ENCODE measurements at regions not wholly inside any gene's neighbourhood (a gene's known extent, or its start where the extent isn't known, plus 50 kb on each side); places are given as distances from the start of the nearest gene placed in this dataset.

DNA sequence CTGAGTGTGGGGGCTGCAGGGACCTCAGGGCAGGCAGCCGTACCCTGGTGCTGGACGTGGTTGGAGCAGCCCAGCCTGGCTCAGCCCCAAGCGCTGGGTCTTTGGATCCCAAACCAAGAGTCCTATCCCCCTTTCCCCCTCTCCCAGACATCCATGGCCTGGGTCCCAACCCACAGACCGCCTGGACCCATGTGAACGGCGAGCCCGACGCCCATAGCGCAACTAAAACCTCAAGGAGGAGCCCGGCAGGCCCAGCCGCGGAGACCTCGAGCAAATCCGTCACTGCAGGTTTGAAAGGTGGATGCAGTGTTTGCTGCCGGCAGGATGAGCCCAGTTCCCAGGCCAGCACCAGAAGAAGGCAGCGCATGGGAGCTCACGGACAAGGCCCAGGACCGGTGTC is 337.0 kb downstream of the BRD1 start (continued):
- TF ChIP-seq, protein P1, sequence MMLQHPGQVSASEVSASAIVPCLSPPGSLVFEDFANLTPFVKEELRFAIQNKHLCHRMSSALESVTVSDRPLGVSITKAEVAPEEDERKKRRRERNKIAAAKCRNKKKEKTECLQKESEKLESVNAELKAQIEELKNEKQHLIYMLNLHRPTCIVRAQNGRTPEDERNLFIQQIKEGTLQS (IDR thresholded peaks at IDR 0.05): no peak
- no peak for TF ChIP-seq ELF1 (IDR thresholded peaks at IDR 0.05; ENCODE audit: borderline replicate concordance, low read depth)

DNA sequence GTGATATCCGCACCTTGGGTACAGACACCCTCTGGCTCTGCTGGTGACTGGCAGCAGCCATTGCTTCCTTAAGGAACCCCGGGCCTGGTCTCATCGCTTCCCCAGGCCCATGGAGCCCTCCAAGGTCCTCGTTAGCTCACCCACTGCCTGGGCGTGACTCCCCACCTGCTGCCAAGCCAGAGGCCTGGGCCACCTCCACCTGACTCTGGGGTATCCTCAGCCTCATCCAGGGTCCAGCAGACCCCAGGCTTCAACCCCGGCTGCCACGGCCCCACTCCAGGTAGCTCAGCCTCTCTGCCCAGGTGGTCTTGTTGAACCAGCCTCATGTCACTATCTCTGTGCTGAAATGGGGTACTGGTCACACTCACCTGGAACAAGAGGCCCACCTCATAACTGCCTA is 337.9 kb downstream of the BRD1 start:
- H3K9me3 ChIP-seq (ENCODE audit: control insufficient read depth in 1 of 2, insufficient read depth in 1 of 2, low read depth in 1 of 2, low read length in 2 of 2): no peaks in the 10 kb centered on the region
- no peak overlapping the region for H3K9ac ChIP-seq (ENCODE audit: low read length)
- TF ChIP-seq SRF (IDR thresholded peaks at IDR 0.05; ENCODE audit: low read depth) (no peak), EZH2 (IDR thresholded peaks at IDR 0.05) (no peak)
- RAD21 ChIA-PET (ENCODE audit: low non-redundant PET in 1 of 2, low total read pairs in 2 of 2, uncharacterized antibody in 2 of 2, unreplicated experiment in 2 of 2): no interaction called here
- H4K20me1 ChIP-seq (ENCODE audit: insufficient read depth): no peaks in the 10 kb centered on the region
- CTCF ChIA-PET: no interaction called here
- no peak overlapping the region for H3K4me2 ChIP-seq (ENCODE audit: low read length)
- POLR2A ChIA-PET: no interaction called here
- peaks cover 18 to 25% of the 10 kb centered on the region in 2 experiments for H3K4me1 ChIP-seq (ENCODE audit: control insufficient read depth in 1 of 2, insufficient read depth in 2 of 2, low read length in 2 of 2)
- no peak overlapping the region for H2AFZ ChIP-seq (ENCODE audit: low read depth, low read length, poor library complexity, severe bottlenecking)
- no peak overlapping the region for H3K4me3 ChIP-seq (replicated peaks in 1 of 2; ENCODE audit: low read depth in 1 of 2, low read length in 2 of 2)
- BruUV-seq (replicated peaks): no TSS peak
- intact Hi-C loops (cut with micrococcal nuclease): no loop called here
- H3K36me3 ChIP-seq (ENCODE audit: control insufficient read depth in 1 of 2, insufficient read depth in 2 of 2, low read length in 2 of 2): no peaks in the 10 kb centered on the region
- no peaks in the 10 kb centered on the region for H3K9me2 ChIP-seq (ENCODE audit: insufficient read depth)
- H3K27me3 ChIP-seq (ENCODE audit: insufficient read depth, low read length): no peaks in the 10 kb centered on the region
- H3K79me2 ChIP-seq (ENCODE audit: insufficient read depth, low read length): no peaks in the 10 kb centered on the region
- no peak for DNase-seq (ENCODE audit: low read depth, low spot score)
- no peak for ATAC-seq
- H3K27ac ChIP-seq (ENCODE audit: low read depth, low read length): no peak overlapping the region

DNA sequence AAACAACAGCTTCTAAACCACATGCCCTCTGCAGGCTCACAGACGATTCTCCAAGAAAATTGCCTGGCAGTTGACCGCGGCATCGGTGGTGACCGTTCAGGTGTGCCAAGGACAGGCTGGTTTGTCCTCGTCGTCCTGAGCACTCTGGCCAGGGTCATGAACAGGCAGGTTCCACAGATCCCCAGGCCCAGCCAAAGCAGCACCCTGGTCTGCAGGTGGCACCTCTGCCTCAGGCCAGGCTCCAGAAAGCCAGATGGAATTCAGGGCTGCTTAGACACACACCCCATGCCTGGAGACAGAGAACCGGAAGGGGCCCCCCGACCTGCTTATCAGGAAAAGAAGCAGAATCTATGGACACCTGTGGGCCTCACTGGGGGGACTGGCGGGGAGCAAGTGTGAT is 338.7 kb downstream of the BRD1 start:
- Histone ChIP-seq H3K79me2 (ENCODE audit: insufficient read depth, low read length) (0 out of 2 replicates have a peak, but pooled peaks cover 4% of the 10 kb centered on the region), H3K4me2 (ENCODE audit: low read length) (peak overlapping the region; percentile 75), H3K27ac (ENCODE audit: low read depth, low read length) (no peak overlapping the region), H3K4me3 (replicated peaks in 1 of 2; ENCODE audit: low read depth in 1 of 2, low read length in 2 of 2) (no peak overlapping the region), H4K20me1 (ENCODE audit: insufficient read depth) (no peaks in the 10 kb centered on the region), H3K36me3 (ENCODE audit: control insufficient read depth in 1 of 2, insufficient read depth in 2 of 2, low read length in 2 of 2) (no peaks in the 10 kb centered on the region), H3K9me3 (ENCODE audit: control insufficient read depth in 1 of 2, insufficient read depth in 1 of 2, low read depth in 1 of 2, low read length in 2 of 2) (no peaks in the 10 kb centered on the region), H3K9ac (ENCODE audit: low read length) (no peak overlapping the region), H3K27me3 (ENCODE audit: insufficient read depth, low read length) (no peaks in the 10 kb centered on the region), H3K4me1 (ENCODE audit: control insufficient read depth in 1 of 2, insufficient read depth in 2 of 2, low read length in 2 of 2) (peaks cover 18 to 31% of the 10 kb centered on the region in 2 experiments), H2AFZ (ENCODE audit: low read depth, low read length, poor library complexity, severe bottlenecking) (no peak overlapping the region), H3K9me2 (ENCODE audit: insufficient read depth) (no peaks in the 10 kb centered on the region)
- TF ChIP-seq, protein P2, sequence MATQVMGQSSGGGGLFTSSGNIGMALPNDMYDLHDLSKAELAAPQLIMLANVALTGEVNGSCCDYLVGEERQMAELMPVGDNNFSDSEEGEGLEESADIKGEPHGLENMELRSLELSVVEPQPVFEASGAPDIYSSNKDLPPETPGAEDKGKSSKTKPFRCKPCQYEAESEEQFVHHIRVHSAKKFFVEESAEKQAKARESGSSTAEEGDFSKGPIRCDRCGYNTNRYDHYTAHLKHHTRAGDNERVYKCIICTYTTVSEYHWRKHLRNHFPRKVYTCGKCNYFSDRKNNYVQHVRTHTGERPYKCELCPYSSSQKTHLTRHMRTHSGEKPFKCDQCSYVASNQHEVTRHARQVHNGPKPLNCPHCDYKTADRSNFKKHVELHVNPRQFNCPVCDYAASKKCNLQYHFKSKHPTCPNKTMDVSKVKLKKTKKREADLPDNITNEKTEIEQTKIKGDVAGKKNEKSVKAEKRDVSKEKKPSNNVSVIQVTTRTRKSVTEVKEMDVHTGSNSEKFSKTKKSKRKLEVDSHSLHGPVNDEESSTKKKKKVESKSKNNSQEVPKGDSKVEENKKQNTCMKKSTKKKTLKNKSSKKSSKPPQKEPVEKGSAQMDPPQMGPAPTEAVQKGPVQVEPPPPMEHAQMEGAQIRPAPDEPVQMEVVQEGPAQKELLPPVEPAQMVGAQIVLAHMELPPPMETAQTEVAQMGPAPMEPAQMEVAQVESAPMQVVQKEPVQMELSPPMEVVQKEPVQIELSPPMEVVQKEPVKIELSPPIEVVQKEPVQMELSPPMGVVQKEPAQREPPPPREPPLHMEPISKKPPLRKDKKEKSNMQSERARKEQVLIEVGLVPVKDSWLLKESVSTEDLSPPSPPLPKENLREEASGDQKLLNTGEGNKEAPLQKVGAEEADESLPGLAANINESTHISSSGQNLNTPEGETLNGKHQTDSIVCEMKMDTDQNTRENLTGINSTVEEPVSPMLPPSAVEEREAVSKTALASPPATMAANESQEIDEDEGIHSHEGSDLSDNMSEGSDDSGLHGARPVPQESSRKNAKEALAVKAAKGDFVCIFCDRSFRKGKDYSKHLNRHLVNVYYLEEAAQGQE (IDR thresholded peaks at IDR 0.05; ENCODE audit: low read depth): no peak
- TF ChIP-seq CBX3 (IDR thresholded peaks at IDR 0.05; ENCODE audit: low read depth) (no peak), ZNF274 (IDR thresholded peaks at IDR 0.05; ENCODE audit: low read depth, low read length) (no peak), EZH2 (IDR thresholded peaks at IDR 0.05) (no peak), POLR2A (IDR thresholded peaks at IDR 0.05; ENCODE audit: borderline replicate concordance, extremely low read depth, insufficient read depth, insufficient read length) (no peak), RAD21 (IDR thresholded peaks at IDR 0.05; ENCODE audit: low read depth) (peak; percentile 25; the same call in 1 of the 2 replicates), CEBPB (IDR thresholded peaks at IDR 0.05; ENCODE audit: low read depth) (no peak)
- ChIA-PET RAD21 (ENCODE audit: low non-redundant PET in 1 of 2, low total read pairs in 2 of 2, uncharacterized antibody in 2 of 2, unreplicated experiment in 2 of 2) (no interaction called here), POLR2A (no interaction called here), CTCF (no interaction called here)
- BruUV-seq (replicated peaks): no TSS peak
- DNase-seq (ENCODE audit: low read depth, low spot score) (no peak), ATAC-seq (no peak)
- intact Hi-C loops (cut with micrococcal nuclease): no loop called here
